ENCODE measurements at regions not wholly inside any gene's neighbourhood (a gene's known extent, or its start where the extent isn't known, plus 50 kb on each side); places are given as distances from the start of the nearest gene placed in this dataset.

- no peak overlapping the region for H3K27ac ChIP-seq (ENCODE audit: control insufficient read depth, insufficient read depth)
- in situ Hi-C loops (cut with MboI) (no loop called here), intact Hi-C loops (cut with micrococcal nuclease; ENCODE audit: unreplicated experiment) (no loop called here)
- H3K9me3 ChIP-seq (replicated peaks; ENCODE audit: control insufficient read depth, insufficient read depth, low read length): no peaks in the 10 kb centered on the region
- FAIRE-seq (no peak), ATAC-seq (peak; percentile 18; the same call in 1 of the 3 replicates), DNase-seq (ENCODE audit: low read depth, low spot score) (no peak)
- no TSS peak for BruUV-seq (replicated peaks)
- H3K9ac ChIP-seq (ENCODE audit: control insufficient read depth, insufficient read depth, low read length): no peak overlapping the region
- no peaks in the 10 kb centered on the region for H3K4me1 ChIP-seq (ENCODE audit: control insufficient read depth, insufficient read depth, low read length)
- H4K20me1 ChIP-seq (ENCODE audit: control insufficient read depth, insufficient read depth): no peaks in the 10 kb centered on the region
- no peaks in the 10 kb centered on the region for H3K36me3 ChIP-seq (ENCODE audit: control insufficient read depth in 2 of 2, insufficient read depth in 2 of 2, low read length in 1 of 2)
- ChIA-PET CTCF (no interaction called here), RAD21 (ENCODE audit: unreplicated experiment) (interaction anchor here (0.6 kb wide), 1 partner anchor 1242 kb away, joined by 3 read pairs; no protein-coding TSS in a partner anchor), SMC1A (ENCODE audit: uncharacterized antibody, unreplicated experiment) (no interaction called here), POLR2A (no interaction called here)
- WGBS (ENCODE audit: insufficient coverage, insufficient replicate concordance, low lambda C conversion rate, missing lambda C conversion rate): 28% methylated on average over 5 of the region's 5 CpGs
- TF ChIP-seq DPF2 (IDR thresholded peaks at IDR 0.05) (no peak), ZNF592 (IDR thresholded peaks at IDR 0.05) (no peak), BRCA1 (IDR thresholded peaks at IDR 0.05; ENCODE audit: low read depth, low read length) (no peak), SIX5 (IDR thresholded peaks at IDR 0.05; ENCODE audit: low read depth, low read length, severe bottlenecking) (no peak), IKZF2 (IDR thresholded peaks at IDR 0.05) (no peak), WRNIP1 (IDR thresholded peaks at IDR 0.05; ENCODE audit: borderline replicate concordance, low read depth, low read length) (no peak), ESRRA (IDR thresholded peaks at IDR 0.05; ENCODE audit: low read length) (no peak), RCOR1 (conservative IDR thresholded peaks at IDR 0.05; ENCODE audit: low read depth, low read length) (no peak), CTCF (IDR thresholded peaks at IDR 0.05 in 2 of 3, conservative IDR thresholded peaks at IDR 0.05 in 1 of 3; ENCODE audit: control insufficient read depth in 2 of 3, extremely low read depth in 1 of 3, insufficient read depth in 1 of 3, low read depth in 3 of 3, low read length in 3 of 3) (no peak)
- no peak overlapping the region for H3K4me3 ChIP-seq
- H3K27me3 ChIP-seq (replicated peaks in 1 of 2; ENCODE audit: control insufficient read depth in 2 of 2, insufficient read depth in 2 of 2, low read length in 1 of 2): no peaks in the 10 kb centered on the region
- H2AFZ ChIP-seq (ENCODE audit: control insufficient read depth, low read depth, low read length): no peak overlapping the region
- no peak overlapping the region for H3K4me2 ChIP-seq (ENCODE audit: control insufficient read depth, insufficient read depth)
- H3K79me2 ChIP-seq (ENCODE audit: control insufficient read depth, insufficient read depth, low read length): no peaks in the 10 kb centered on the region
Observed at GRCh38 chr10:8767591-8767990, 713.1 kb downstream of the GATA3 start.
